GM23338 (cell line): ENCODE measurements at regions not wholly inside any gene's neighbourhood (a gene's known extent, or its start where the extent isn't known, plus 50 kb on each side); places are given as distances from the start of the nearest gene placed in this dataset.

Source experiments
- CREB1 ChIP-seq: fragments of 250-450 bp; sonication (Bioruptor Pico); IDR thresholded peaks from 2 replicates; pipeline ENCODE4 v1.5.0; 2020; ENCODE audit warnings: low read depth, mild to moderate bottlenecking, moderate library complexity
- EZH2 ChIP-seq: fragments of 200-600 bp; sonication (generic); IDR thresholded peaks from one replicate; pipeline ENCODE4 v1.8.0; 2017; ENCODE audit warnings: antibody characterized with exemption, mild to moderate bottlenecking, low read depth; ENCODE audit not compliant: unreplicated experiment
- EZH2phosphoT487 ChIP-seq: fragments of 200-600 bp; sonication (generic); IDR thresholded peaks from one replicate; pipeline ENCODE4 v1.8.1; 2018; ENCODE audit warnings: antibody characterized with exemption; ENCODE audit not compliant: unreplicated experiment
- JUNB ChIP-seq: IDR thresholded peaks from one replicate; pipeline ENCODE4 v1.6.1; 2016; ENCODE audit warnings: antibody characterized with exemption; ENCODE audit not compliant: unreplicated experiment
- POLR2AphosphoS5 ChIP-seq: IDR thresholded peaks from 2 replicates; pipeline ENCODE4 v1.6.1; 2016; ENCODE audit warnings: antibody characterized with exemption, low read depth
- TF ChIP-seq, protein P1 (sequence below), 2 experiments: fragments of 200-600 bp in 1 of 2; sonication (generic) in 1 of 2; conservative IDR thresholded peaks; 2 replicates each; pipeline versions ENCODE4 v1.5.1 to v1.6.1; 2016 to 2017; ENCODE audit warnings: antibody characterized with exemption in 2 of 2, low read depth in 2 of 2, mild to moderate bottlenecking in 2 of 2, moderate library complexity in 1 of 2
- TF ChIP-seq, protein P2 (sequence below): IDR thresholded peaks from 2 replicates; pipeline ENCODE4 v1.6.1; 2016; ENCODE audit warnings: antibody characterized with exemption

DNA sequence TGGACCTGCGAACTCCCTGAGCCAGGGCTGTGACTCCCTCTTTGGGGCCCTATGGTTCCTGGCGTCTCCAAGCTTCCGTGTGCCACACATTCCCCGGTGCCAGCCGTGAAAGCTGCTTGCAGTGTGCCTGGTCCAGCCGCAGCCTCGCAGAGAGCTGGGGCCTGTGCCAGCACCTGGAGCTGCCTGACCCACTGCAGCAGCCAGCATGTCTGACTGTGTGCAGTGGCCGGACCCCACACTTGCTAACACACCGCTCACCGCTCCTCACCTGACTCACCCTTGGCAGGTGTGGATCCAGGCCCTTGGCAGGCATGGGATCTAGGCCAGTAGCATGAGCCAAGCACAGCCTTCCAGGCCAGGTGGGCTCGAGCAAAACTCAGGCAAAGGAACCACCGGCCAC is 227.5 kb downstream of the OTOR start:
- TF ChIP-seq POLR2AphosphoS5 (no peak), EZH2 (no peak), CREB1 (CRISPR knock-in tag) (no peak), EZH2phosphoT487 (no peak), JUNB (no peak)
- TF ChIP-seq, protein P1, sequence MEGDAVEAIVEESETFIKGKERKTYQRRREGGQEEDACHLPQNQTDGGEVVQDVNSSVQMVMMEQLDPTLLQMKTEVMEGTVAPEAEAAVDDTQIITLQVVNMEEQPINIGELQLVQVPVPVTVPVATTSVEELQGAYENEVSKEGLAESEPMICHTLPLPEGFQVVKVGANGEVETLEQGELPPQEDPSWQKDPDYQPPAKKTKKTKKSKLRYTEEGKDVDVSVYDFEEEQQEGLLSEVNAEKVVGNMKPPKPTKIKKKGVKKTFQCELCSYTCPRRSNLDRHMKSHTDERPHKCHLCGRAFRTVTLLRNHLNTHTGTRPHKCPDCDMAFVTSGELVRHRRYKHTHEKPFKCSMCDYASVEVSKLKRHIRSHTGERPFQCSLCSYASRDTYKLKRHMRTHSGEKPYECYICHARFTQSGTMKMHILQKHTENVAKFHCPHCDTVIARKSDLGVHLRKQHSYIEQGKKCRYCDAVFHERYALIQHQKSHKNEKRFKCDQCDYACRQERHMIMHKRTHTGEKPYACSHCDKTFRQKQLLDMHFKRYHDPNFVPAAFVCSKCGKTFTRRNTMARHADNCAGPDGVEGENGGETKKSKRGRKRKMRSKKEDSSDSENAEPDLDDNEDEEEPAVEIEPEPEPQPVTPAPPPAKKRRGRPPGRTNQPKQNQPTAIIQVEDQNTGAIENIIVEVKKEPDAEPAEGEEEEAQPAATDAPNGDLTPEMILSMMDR (conservative IDR thresholded peaks at IDR 0.05; ENCODE audit: low read depth in 2 of 2), result no peak
- TF ChIP-seq, protein P2, sequence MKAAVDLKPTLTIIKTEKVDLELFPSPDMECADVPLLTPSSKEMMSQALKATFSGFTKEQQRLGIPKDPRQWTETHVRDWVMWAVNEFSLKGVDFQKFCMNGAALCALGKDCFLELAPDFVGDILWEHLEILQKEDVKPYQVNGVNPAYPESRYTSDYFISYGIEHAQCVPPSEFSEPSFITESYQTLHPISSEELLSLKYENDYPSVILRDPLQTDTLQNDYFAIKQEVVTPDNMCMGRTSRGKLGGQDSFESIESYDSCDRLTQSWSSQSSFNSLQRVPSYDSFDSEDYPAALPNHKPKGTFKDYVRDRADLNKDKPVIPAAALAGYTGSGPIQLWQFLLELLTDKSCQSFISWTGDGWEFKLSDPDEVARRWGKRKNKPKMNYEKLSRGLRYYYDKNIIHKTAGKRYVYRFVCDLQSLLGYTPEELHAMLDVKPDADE, result no peak
